Fibroblast of pulmonary artery (primary cell): ENCODE measurements at regions not wholly inside any gene's neighbourhood (a gene's known extent, or its start where the extent isn't known, plus 50 kb on each side); places are given as distances from the start of the nearest gene placed in this dataset.

Source experiments
- DNase-seq: peaks from one replicate; pipeline ENCODE4 v3.0.0-alpha.2; 2010; ENCODE audit warnings: low read depth
- H3K4me3 ChIP-seq: replicated peaks from 2 replicates; pipeline ENCODE4 v1.5.1; 2011; ENCODE audit warnings: low read depth, mild to moderate bottlenecking, control low read depth, low read length, moderate library complexity
- CTCF ChIP-seq: IDR thresholded peaks from 2 replicates; pipeline ENCODE4 v1.5.1; 2011; ENCODE audit warnings: mild to moderate bottlenecking, control low read depth, low read length, inconsistent platforms; ENCODE audit errors: missing control alignments

GRCh38 chr1:178572604-178573003 lies 59.7 kb downstream of the TEX35 start:
- DNase-seq = no peak
- no peak for TF ChIP-seq CTCF
- no peak overlapping the region for H3K4me3 ChIP-seq

GRCh38 chr1:178573330-178573729 lies 60.4 kb downstream of the TEX35 start:
- TF ChIP-seq CTCF = no peak
- no peak overlapping the region for H3K4me3 ChIP-seq
- DNase-seq = no peak

GRCh38 chr1:178574345-178574744 lies 61.4 kb downstream of the TEX35 start:
- H3K4me3 ChIP-seq = no peak overlapping the region
- no peak for TF ChIP-seq CTCF
- DNase-seq = no peak

- DNase-seq = no peak
- TF ChIP-seq CTCF = no peak
- H3K4me3 ChIP-seq = no peak overlapping the region
These were observed 62.9 kb downstream of the TEX35 start for GRCh38 chr1:178575611-178576361.

- TF ChIP-seq CTCF = no peak
- no peak overlapping the region for H3K4me3 ChIP-seq
- DNase-seq = no peak
These were observed 63.9 kb downstream of the TEX35 start for GRCh38 chr1:178576841-178577240.

GRCh38 chr1:178577882-178578281 lies 65.0 kb downstream of the TEX35 start:
- no peak for TF ChIP-seq CTCF
- H3K4me3 ChIP-seq = no peak overlapping the region
- DNase-seq = no peak

GRCh38 chr1:178578541-178578940 lies 65.6 kb downstream of the TEX35 start:
- H3K4me3 ChIP-seq = no peak overlapping the region
- DNase-seq = no peak
- TF ChIP-seq CTCF = no peak
